HFFc6 (cell line): ENCODE measurements at regions not wholly inside any gene's neighbourhood (a gene's known extent, or its start where the extent isn't known, plus 50 kb on each side); places are given as distances from the start of the nearest gene placed in this dataset.

Experiments
- DNase-seq: peaks from one replicate; pipeline ENCODE4 v3.0.0-alpha.2; 2018
- H3K27ac Mint-ChIP-seq: 2 replicates; pipeline ENCODE4 v1.8.0; 2020; ENCODE audit warnings: mild to moderate bottlenecking, mixed read lengths
- H3K27me3 Mint-ChIP-seq: 2 replicates; pipeline ENCODE4 v1.8.0; 2021; ENCODE audit warnings: mild to moderate bottlenecking, moderate library complexity, mixed read lengths; ENCODE audit not compliant: insufficient read depth
- H3K36me3 Mint-ChIP-seq: 2 replicates; pipeline ENCODE4 v1.8.0; 2021; ENCODE audit warnings: low read depth, mixed read lengths
- H3K4me1 Mint-ChIP-seq: 2 replicates; pipeline ENCODE4 v1.8.0; 2020; ENCODE audit warnings: low read depth, mixed read lengths
- H3K4me3 Mint-ChIP-seq: 2 replicates; pipeline ENCODE4 v1.8.0; 2020; ENCODE audit warnings: mild to moderate bottlenecking, moderate library complexity, mixed read lengths
- H3K9me3 Mint-ChIP-seq: 2 replicates; pipeline ENCODE4 v1.8.0; 2020; ENCODE audit warnings: mild to moderate bottlenecking, mixed read lengths
- TF ChIP-seq, protein P1 (sequence below): fragments of 200-600 bp; sonication (generic); IDR thresholded peaks from 2 replicates; pipeline ENCODE4 v1.5.0; 2021; ENCODE audit warnings: antibody characterized with exemption, mild to moderate bottlenecking

GRCh38 chr4:185911556-185912064 lies 99.6 kb upstream of the SORBS2 start:
- Mint-ChIP-seq H3K36me3 (no peaks in the 10 kb centered on the region), H3K4me3 (no peak overlapping the region), H3K4me1 (peaks cover 23% of the 10 kb centered on the region), H3K9me3 (no peaks in the 10 kb centered on the region), H3K27ac (no peak overlapping the region), H3K27me3 (peaks cover 2% of the 10 kb centered on the region)
- peak; percentile 26 for DNase-seq
- TF ChIP-seq, protein P1, sequence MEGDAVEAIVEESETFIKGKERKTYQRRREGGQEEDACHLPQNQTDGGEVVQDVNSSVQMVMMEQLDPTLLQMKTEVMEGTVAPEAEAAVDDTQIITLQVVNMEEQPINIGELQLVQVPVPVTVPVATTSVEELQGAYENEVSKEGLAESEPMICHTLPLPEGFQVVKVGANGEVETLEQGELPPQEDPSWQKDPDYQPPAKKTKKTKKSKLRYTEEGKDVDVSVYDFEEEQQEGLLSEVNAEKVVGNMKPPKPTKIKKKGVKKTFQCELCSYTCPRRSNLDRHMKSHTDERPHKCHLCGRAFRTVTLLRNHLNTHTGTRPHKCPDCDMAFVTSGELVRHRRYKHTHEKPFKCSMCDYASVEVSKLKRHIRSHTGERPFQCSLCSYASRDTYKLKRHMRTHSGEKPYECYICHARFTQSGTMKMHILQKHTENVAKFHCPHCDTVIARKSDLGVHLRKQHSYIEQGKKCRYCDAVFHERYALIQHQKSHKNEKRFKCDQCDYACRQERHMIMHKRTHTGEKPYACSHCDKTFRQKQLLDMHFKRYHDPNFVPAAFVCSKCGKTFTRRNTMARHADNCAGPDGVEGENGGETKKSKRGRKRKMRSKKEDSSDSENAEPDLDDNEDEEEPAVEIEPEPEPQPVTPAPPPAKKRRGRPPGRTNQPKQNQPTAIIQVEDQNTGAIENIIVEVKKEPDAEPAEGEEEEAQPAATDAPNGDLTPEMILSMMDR = no peak

GRCh38 chr4:185912779-185913178 lies 100.8 kb upstream of the SORBS2 start:
- H3K4me1 Mint-ChIP-seq = peaks cover 23% of the 10 kb centered on the region
- H3K36me3 Mint-ChIP-seq = no peaks in the 10 kb centered on the region
- no peak overlapping the region for H3K27ac Mint-ChIP-seq
- DNase-seq = no peak
- no peak overlapping the region for H3K4me3 Mint-ChIP-seq
- H3K27me3 Mint-ChIP-seq = peaks cover 2% of the 10 kb centered on the region
- TF ChIP-seq, protein P1 = no peak
- no peaks in the 10 kb centered on the region for H3K9me3 Mint-ChIP-seq

- Mint-ChIP-seq H3K27ac (no peak overlapping the region), H3K36me3 (no peaks in the 10 kb centered on the region), H3K4me3 (no peak overlapping the region; the same call in 1 of the 2 replicates), H3K4me1 (peaks cover 23% of the 10 kb centered on the region), H3K27me3 (peaks cover 2% of the 10 kb centered on the region), H3K9me3 (no peaks in the 10 kb centered on the region)
- DNase-seq = no peak
- TF ChIP-seq, protein P1 = no peak
Observed at GRCh38 chr4:185914583-185915199, 102.7 kb upstream of the SORBS2 start.

DNA sequence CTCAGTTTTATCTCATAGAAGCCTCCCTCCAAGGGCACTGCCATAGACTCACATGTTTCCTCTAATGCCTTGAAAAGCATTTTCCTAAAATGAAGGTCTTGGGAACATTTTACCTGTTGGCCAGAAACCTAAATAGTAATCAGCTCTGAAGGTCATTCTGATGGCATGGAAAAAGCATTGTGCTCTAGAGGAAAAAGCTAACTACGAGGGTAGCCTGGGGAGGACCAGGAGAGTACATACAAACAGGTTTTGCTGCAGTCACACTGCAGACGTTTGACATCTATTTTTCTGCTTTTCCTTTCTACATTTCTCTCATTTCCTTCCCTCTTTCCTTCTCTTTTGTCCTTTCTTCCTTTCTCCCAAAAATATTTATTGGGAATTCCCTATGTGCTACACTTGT lies 103.3 kb upstream of the SORBS2 start:
- Mint-ChIP-seq H3K36me3 (no peaks in the 10 kb centered on the region), H3K9me3 (no peaks in the 10 kb centered on the region), H3K27ac (no peak overlapping the region), H3K27me3 (peaks cover 6% of the 10 kb centered on the region), H3K4me3 (no peak overlapping the region), H3K4me1 (peaks cover 23% of the 10 kb centered on the region)
- TF ChIP-seq, protein P1 = no peak
- no peak for DNase-seq

DNA sequence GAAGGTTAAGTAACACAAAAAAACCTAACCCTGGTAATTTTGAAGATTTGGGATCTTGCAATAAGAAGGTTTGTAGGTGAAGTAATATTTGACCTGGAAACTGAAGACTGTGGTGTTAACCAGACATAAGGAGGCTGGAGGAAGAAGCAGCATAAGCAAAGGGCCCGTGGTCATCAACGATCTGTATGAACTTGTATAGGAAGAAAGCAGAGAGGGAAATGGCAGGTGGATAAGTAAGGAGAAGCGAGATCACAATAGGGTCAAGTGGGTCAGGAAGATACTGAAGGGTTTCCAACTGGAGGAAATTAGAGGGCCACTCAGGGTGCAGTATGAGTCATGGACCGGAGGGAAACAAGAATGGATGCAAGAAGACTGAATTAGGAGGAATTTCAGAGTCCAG lies 103.8 kb upstream of the SORBS2 start:
- H3K4me3 Mint-ChIP-seq = no peak overlapping the region
- DNase-seq = no peak
- peaks cover 23% of the 10 kb centered on the region for H3K4me1 Mint-ChIP-seq
- TF ChIP-seq, protein P1 = no peak
- H3K27ac Mint-ChIP-seq = no peak overlapping the region
- no peaks in the 10 kb centered on the region for H3K36me3 Mint-ChIP-seq
- H3K9me3 Mint-ChIP-seq = no peaks in the 10 kb centered on the region
- peaks cover 9% of the 10 kb centered on the region for H3K27me3 Mint-ChIP-seq
